Mesenchymal stem cell (in vitro differentiated cells and primary cell): ENCODE measurements at regions not wholly inside any gene's neighbourhood (a gene's known extent, or its start where the extent isn't known, plus 50 kb on each side); places are given as distances from the start of the nearest gene placed in this dataset.

Experiments used
- DNase-seq: peaks from one replicate; pipeline ENCODE4 v3.0.0-alpha.2; 2013
- H2AFZ ChIP-seq: one replicate; pipeline ENCODE4 v1.6.1; 2013; ENCODE audit warnings: low read depth, mild to moderate bottlenecking, control low read depth, inconsistent platforms, low read length, moderate library complexity
- H2AK5ac ChIP-seq: 2 replicates; pipeline ENCODE4 v1.6.1; 2013; ENCODE audit warnings: low read length, moderate library complexity, mild to moderate bottlenecking, inconsistent platforms; ENCODE audit not compliant: severe bottlenecking
- H2BK120ac ChIP-seq: one replicate; pipeline ENCODE4 v1.6.1; 2013; ENCODE audit warnings: low read depth, mild to moderate bottlenecking, inconsistent platforms, low read length, moderate library complexity
- H2BK12ac ChIP-seq, 2 experiments: one replicate each; pipeline ENCODE4 v1.6.1; 2013; ENCODE audit warnings: inconsistent platforms in 2 of 2, low read length in 2 of 2, mild to moderate bottlenecking in 2 of 2, moderate library complexity in 2 of 2, control low read depth in 1 of 2
- H2BK15ac ChIP-seq: one replicate; pipeline ENCODE4 v1.6.1; 2013; ENCODE audit warnings: mild to moderate bottlenecking, low read depth, inconsistent platforms; ENCODE audit not compliant: poor library complexity, severe bottlenecking
- H2BK5ac ChIP-seq: 2 replicates; pipeline ENCODE4 v1.6.1; 2013; ENCODE audit warnings: low read depth, mild to moderate bottlenecking, low read length, control low read depth, inconsistent platforms; ENCODE audit not compliant: poor library complexity, severe bottlenecking
- H3K14ac ChIP-seq, 2 experiments: one replicate each; pipeline ENCODE4 v1.6.1; 2013; ENCODE audit warnings: inconsistent platforms in 2 of 2, low read length in 2 of 2, control low read depth in 1 of 2, mild to moderate bottlenecking in 1 of 2, moderate library complexity in 1 of 2
- H3K18ac ChIP-seq, 2 experiments: one replicate each; pipeline ENCODE4 v1.6.1; 2013; ENCODE audit warnings: inconsistent platforms in 2 of 2, low read length in 2 of 2, control low read depth in 1 of 2, low read depth in 1 of 2, mild to moderate bottlenecking in 1 of 2
- H3K23ac ChIP-seq, 2 experiments: one replicate each; pipeline ENCODE4 v1.6.1; 2013; ENCODE audit warnings: inconsistent platforms in 2 of 2, low read length in 2 of 2, mild to moderate bottlenecking in 2 of 2, moderate library complexity in 2 of 2, control low read depth in 1 of 2
- H3K27ac ChIP-seq: 2 replicates; pipeline ENCODE4 v1.5.1; 2013; ENCODE audit warnings: mild to moderate bottlenecking, moderate library complexity, low read length, control low read depth, inconsistent platforms; ENCODE audit not compliant: poor library complexity, severe bottlenecking
- H3K27me3 ChIP-seq, 2 experiments: 2 replicates each; pipeline versions ENCODE4 v1.6.1 to v1.7.0; 2013; ENCODE audit warnings: low read length in 2 of 2, mild to moderate bottlenecking in 2 of 2, moderate library complexity in 2 of 2, control low read depth in 1 of 2, inconsistent platforms in 1 of 2; ENCODE audit not compliant: control insufficient read depth in 1 of 2, insufficient read depth in 1 of 2
- H3K36me3 ChIP-seq, 2 experiments: 2 replicates each; pipeline versions ENCODE4 v1.6.1 to v1.7.0; 2013; ENCODE audit warnings: low read length in 2 of 2, control low read depth in 1 of 2, inconsistent platforms in 1 of 2, low read depth in 1 of 2, mild to moderate bottlenecking in 1 of 2; ENCODE audit not compliant: insufficient read depth in 2 of 2, control insufficient read depth in 1 of 2
- H3K4ac ChIP-seq, 2 experiments: one replicate each; pipeline ENCODE4 v1.6.1; 2013; ENCODE audit warnings: inconsistent platforms in 2 of 2, low read length in 2 of 2, mild to moderate bottlenecking in 2 of 2, moderate library complexity in 2 of 2, control low read depth in 1 of 2, low read depth in 1 of 2
- H3K4me1 ChIP-seq: 2 replicates; pipeline ENCODE4 v1.6.1; 2013; ENCODE audit warnings: low read depth, low read length, control low read depth; ENCODE audit not compliant: control insufficient read depth, insufficient read depth
- H3K4me2 ChIP-seq: 2 replicates; pipeline ENCODE4 v1.6.1; 2013; ENCODE audit warnings: low read length, mild to moderate bottlenecking, inconsistent platforms; ENCODE audit not compliant: poor library complexity, severe bottlenecking
- H3K4me3 ChIP-seq, 2 experiments: 2 replicates each; pipeline versions ENCODE4 v1.5.1 to v1.7.0; 2013; ENCODE audit warnings: low read length in 2 of 2, mild to moderate bottlenecking in 2 of 2, control low read depth in 1 of 2, low read depth in 1 of 2; ENCODE audit not compliant: insufficient read depth in 1 of 2
- H3K79me1 ChIP-seq: replicated peaks from 2 replicates; pipeline ENCODE4 v1.6.1; 2013; ENCODE audit warnings: mild to moderate bottlenecking, control low read depth, low read length, inconsistent platforms; ENCODE audit not compliant: poor library complexity, severe bottlenecking
- H3K9ac ChIP-seq: 2 replicates; pipeline ENCODE4 v1.7.0; 2013; ENCODE audit warnings: mild to moderate bottlenecking, low read length, moderate library complexity
- H3K9me3 ChIP-seq: 2 replicates; pipeline ENCODE4 v1.7.0; 2013; ENCODE audit warnings: mild to moderate bottlenecking, low read length; ENCODE audit not compliant: control insufficient read depth
- H4K8ac ChIP-seq: one replicate; pipeline ENCODE4 v1.6.1; 2013; ENCODE audit warnings: inconsistent platforms, mild to moderate bottlenecking, low read length, moderate library complexity
- H4K91ac ChIP-seq: one replicate; pipeline ENCODE4 v1.6.1; 2013; ENCODE audit warnings: mild to moderate bottlenecking, low read length, inconsistent platforms
- WGBS: methylation state at CpG from one replicate; pipeline ENCODE4 v1.1.7; 2013; ENCODE audit warnings: mixed read lengths; 5-methylcytosine and 5-hydroxymethylcytosine counted together

DNA sequence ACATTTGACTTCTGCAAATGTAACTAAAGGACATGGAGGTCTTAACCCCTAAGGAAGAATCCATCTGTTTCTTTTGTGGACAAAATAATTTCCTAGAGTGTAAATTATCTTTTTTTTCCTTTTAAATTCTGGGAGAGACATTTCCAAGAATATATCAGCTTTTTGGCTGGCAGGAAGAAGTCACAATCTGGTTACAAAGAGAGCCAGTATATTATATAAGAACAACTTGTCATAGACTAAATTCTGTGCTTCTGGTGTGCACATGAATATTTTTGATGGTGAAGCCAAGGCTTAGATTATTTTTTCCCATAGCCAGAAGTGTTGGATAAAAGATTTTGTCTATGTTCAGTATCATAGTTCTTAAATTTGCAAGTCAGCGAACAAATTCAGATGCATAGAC lies 500.6 kb downstream of the XIRP2 start:
- no peak overlapping the region for H4K8ac ChIP-seq
- H3K14ac ChIP-seq: no peak overlapping the region
- no peak overlapping the region for H2BK120ac ChIP-seq
- H3K9ac ChIP-seq: no peak overlapping the region
- no peaks in the 10 kb centered on the region for H3K4me1 ChIP-seq
- no peak overlapping the region for H3K18ac ChIP-seq
- 100% methylated on average over 1 of the region's 1 CpG for WGBS
- no peaks in the 10 kb centered on the region for H3K79me1 ChIP-seq
- H3K9me3 ChIP-seq: no peaks in the 10 kb centered on the region
- no peaks in the 10 kb centered on the region for H3K27me3 ChIP-seq
- H3K36me3 ChIP-seq: no peaks in the 10 kb centered on the region
- no peak for DNase-seq
- no peak overlapping the region for H3K4ac ChIP-seq
- H2BK5ac ChIP-seq: no peak overlapping the region
- H4K91ac ChIP-seq: no peak overlapping the region
- H3K4me2 ChIP-seq: no peak overlapping the region
- no peak overlapping the region for H2AK5ac ChIP-seq
- H3K23ac ChIP-seq: no peak overlapping the region
- H2BK15ac ChIP-seq: no peak overlapping the region
- no peak overlapping the region for H2BK12ac ChIP-seq
- no peak overlapping the region for H3K4me3 ChIP-seq
- H2AFZ ChIP-seq: no peak overlapping the region
- H3K27ac ChIP-seq: no peak overlapping the region

GRCh38 chr2:167388497-167388896 lies 500.2 kb downstream of the XIRP2 start:
- no peaks in the 10 kb centered on the region for H3K4me1 ChIP-seq
- no peak overlapping the region for H2AFZ ChIP-seq

GRCh38 chr2:167386694-167387093 lies 498.4 kb downstream of the XIRP2 start:
- no peaks in the 10 kb centered on the region for H3K36me3 ChIP-seq
- no peak overlapping the region for H3K14ac ChIP-seq
- no peak overlapping the region for H3K4me2 ChIP-seq
- no peak overlapping the region for H3K27ac ChIP-seq
- no peak overlapping the region for H3K18ac ChIP-seq
- H2BK12ac ChIP-seq: no peak overlapping the region
- H3K4ac ChIP-seq: no peak overlapping the region
- no peak overlapping the region for H3K9ac ChIP-seq
- H4K8ac ChIP-seq: no peak overlapping the region
- no peak overlapping the region for H2BK5ac ChIP-seq
- no peak overlapping the region for H2BK15ac ChIP-seq
- H2BK120ac ChIP-seq: no peak overlapping the region
- H3K4me1 ChIP-seq: no peaks in the 10 kb centered on the region
- no peaks in the 10 kb centered on the region for H3K9me3 ChIP-seq
- H4K91ac ChIP-seq: no peak overlapping the region
- H2AK5ac ChIP-seq: no peak overlapping the region
- H3K27me3 ChIP-seq: no peaks in the 10 kb centered on the region
- no peak overlapping the region for H3K23ac ChIP-seq
- no peak overlapping the region for H2AFZ ChIP-seq
- no peak for DNase-seq
- no peak overlapping the region for H3K4me3 ChIP-seq
- H3K79me1 ChIP-seq: no peaks in the 10 kb centered on the region
- WGBS: no CpG with 5 or more reads among the region's 4 CpGs

More at GRCh38 chr2:167388497-167388896, 500.2 kb downstream of the XIRP2 start:
- Histone ChIP-seq H2AK5ac (no peak overlapping the region), H3K14ac (no peak overlapping the region), H3K9ac (no peak overlapping the region), H3K4me3 (no peak overlapping the region), H3K27ac (no peak overlapping the region), H2BK120ac (no peak overlapping the region), H2BK12ac (no peak overlapping the region), H3K23ac (no peak overlapping the region), H4K91ac (no peak overlapping the region), H4K8ac (no peak overlapping the region), H3K4ac (no peak overlapping the region), H3K18ac (no peak overlapping the region), H2BK5ac (no peak overlapping the region), H3K9me3 (no peaks in the 10 kb centered on the region), H3K79me1 (no peaks in the 10 kb centered on the region), H3K36me3 (no peaks in the 10 kb centered on the region), H3K27me3 (no peaks in the 10 kb centered on the region), H3K4me2 (no peak overlapping the region), H2BK15ac (no peak overlapping the region)
- 100% methylated on average over 1 of the region's 2 CpGs for WGBS
- DNase-seq: no peak

GRCh38 chr2:167383610-167384194 lies 495.4 kb downstream of the XIRP2 start:
- H3K36me3 ChIP-seq: no peaks in the 10 kb centered on the region
- H2AK5ac ChIP-seq: no peak overlapping the region
- H3K23ac ChIP-seq: no peak overlapping the region
- H4K91ac ChIP-seq: no peak overlapping the region
- 89% methylated on average over 3 of the region's 8 CpGs for WGBS
- no peak overlapping the region for H3K18ac ChIP-seq
- no peak overlapping the region for H3K4me3 ChIP-seq
- H3K9ac ChIP-seq: no peak overlapping the region
- no peak overlapping the region for H2BK5ac ChIP-seq
- no peak overlapping the region for H2BK120ac ChIP-seq
- H3K4ac ChIP-seq: no peak overlapping the region
- no peak overlapping the region for H3K4me2 ChIP-seq
- no peak overlapping the region for H2AFZ ChIP-seq
- H4K8ac ChIP-seq: no peak overlapping the region
- no peaks in the 10 kb centered on the region for H3K9me3 ChIP-seq
- DNase-seq: no peak
- H3K79me1 ChIP-seq: no peaks in the 10 kb centered on the region
- H3K27me3 ChIP-seq: no peaks in the 10 kb centered on the region
- no peak overlapping the region for H3K27ac ChIP-seq
- H3K4me1 ChIP-seq: peaks cover 3% of the 10 kb centered on the region
- no peak overlapping the region for H2BK12ac ChIP-seq
- H3K14ac ChIP-seq: no peak overlapping the region
- H2BK15ac ChIP-seq: no peak overlapping the region
